Hematopoietic multipotent progenitor cell treated with erythropoietin and hydrocortisone succinate and interleukin-3 and kit ligand, for 8 days (in vitro differentiated cells): ENCODE measurements at regions not wholly inside any gene's neighbourhood (a gene's known extent, or its start where the extent isn't known, plus 50 kb on each side); places are given as distances from the start of the nearest gene placed in this dataset.

Experiments
- DNase-seq: peaks from one replicate; pipeline ENCODE4 v3.0.0-alpha.2; 2015

DNA sequence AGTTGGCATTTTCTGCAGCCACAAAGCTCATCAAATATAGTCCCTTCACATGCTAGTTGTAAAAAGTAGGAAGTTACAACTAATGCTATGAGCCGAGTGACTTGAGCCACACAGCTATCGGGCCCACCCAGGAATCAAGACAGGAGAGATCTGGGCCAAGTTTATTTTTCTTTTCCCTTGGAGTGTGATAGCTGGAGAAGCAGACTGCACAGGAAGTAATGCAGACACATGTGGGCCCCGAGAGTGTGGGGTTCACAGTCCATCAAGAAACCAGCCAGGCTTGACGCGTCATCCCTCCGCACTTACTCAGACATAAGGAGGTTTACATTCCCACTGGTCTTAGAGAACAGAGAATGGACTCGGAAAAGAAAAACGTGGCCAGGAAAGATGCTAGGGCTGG, 403.1 kb upstream of the CDH11 start:
- DNase-seq, result no peak

- no peak for DNase-seq
Measured at GRCh38 chr16:65524231-65524630, 402.4 kb upstream of the CDH11 start.

- no peak for DNase-seq
Measured at GRCh38 chr16:65523283-65523944, 401.6 kb upstream of the CDH11 start.

- DNase-seq, result no peak
Measured at GRCh38 chr16:65522412-65522811, 400.5 kb upstream of the CDH11 start.

- no peak for DNase-seq
Measured at GRCh38 chr16:65521633-65522328, 399.9 kb upstream of the CDH11 start.

DNA sequence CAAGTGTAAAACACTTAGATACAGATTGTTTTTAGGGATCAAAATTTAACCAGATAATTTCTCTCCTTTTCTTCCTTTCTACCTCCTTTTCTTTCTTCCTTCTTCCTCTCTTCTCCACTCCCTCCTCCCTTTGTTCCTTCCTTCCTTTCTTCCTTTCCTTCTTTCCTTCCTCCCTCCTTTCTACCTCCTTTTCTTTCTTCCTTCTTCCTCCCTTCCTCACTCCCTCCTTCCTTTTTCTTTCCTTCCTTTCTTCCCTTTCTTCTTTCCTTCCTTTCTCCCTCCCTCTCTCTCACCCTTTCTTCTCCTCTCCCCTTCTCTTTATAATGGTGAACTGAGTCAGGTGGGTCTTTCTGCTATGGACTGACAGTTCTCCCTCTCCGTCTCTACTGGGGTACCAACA, 397.5 kb upstream of the CDH11 start:
- DNase-seq, result no peak

DNA sequence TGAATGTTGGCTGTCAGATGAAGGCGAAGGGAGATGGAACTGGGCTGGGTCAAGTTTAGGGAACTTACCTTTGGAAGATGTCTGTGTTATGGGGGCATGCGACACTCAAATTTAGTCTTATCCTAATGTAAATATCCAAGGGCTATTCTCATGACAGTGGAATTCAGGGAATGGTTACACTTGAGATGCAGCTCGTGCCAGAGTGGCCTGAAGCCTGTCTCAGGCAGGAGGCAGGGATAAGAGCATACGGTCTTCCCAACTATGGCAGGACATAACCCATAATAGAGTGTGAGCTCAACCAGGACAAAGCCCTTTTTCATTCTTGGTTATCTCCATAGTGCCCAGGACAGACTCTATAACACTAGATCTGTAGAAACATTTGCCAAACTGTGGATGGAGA, 393.3 kb upstream of the CDH11 start:
- DNase-seq, result no peak

- DNase-seq, result no peak
Measured at GRCh38 chr16:65510850-65511249, 389.0 kb upstream of the CDH11 start.

DNA sequence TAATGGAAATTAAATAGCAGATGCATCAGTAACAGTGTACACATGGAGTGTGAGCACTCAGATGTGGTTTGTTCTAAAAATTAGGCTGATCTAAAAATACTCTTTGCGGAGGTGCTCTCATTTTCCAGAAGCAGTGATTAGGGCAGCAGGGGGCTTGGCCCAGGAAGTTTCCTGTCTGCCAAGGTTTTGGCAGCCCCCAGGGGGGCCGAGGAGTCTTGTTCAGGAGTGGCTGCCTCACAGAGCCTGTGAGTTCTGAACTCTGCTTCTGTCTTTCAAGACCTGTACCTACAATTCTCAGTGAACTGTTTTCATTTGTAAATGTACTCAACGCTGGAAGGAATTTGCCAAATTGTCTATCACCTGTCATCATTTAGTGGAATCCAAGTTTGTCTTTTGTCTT, 388.4 kb upstream of the CDH11 start:
- no peak for DNase-seq

DNA sequence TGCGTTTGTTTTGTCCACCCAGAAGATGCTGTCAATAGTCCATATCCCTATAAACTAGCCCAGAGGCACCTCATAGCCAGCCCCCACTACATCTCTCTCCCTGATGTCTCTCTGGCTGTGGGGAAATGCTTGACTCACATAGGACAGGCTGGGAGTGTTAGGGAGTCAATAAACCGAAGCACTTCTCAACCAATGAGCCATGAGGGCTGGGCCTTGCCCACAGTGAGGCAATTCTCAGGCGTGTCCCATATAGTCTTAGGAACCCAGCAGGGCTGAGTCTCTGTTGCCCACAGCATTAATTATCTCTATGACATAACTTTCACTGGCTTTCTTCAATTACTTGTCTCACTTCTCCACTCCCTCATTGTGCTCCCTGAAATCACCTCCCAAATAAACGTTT, 387.3 kb upstream of the CDH11 start:
- no peak for DNase-seq

GRCh38 chr16:65500919-65501318, 379.1 kb upstream of the CDH11 start:
- DNase-seq, result no peak

GRCh38 chr16:65500007-65500406, 378.1 kb upstream of the CDH11 start:
- DNase-seq, result no peak

DNA sequence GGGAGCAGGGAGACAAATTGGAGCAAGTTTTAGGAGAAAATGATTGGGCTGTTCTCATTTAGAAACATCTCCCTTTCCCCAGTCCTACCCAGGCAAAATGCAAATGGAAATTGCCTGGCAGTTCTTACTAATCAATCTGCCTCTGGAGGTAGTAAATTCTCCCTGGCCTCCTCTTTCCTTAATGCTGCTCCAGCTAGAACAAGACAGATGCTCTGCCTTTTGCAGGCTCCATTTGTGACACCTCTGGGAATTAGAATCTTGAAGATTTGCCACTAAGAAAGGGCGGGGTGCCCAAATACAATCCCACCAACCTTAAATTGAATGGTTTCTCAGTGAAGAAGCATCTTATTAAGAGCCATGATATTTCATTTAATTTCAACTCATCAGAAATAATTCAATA, 377.7 kb upstream of the CDH11 start:
- no peak for DNase-seq

DNA sequence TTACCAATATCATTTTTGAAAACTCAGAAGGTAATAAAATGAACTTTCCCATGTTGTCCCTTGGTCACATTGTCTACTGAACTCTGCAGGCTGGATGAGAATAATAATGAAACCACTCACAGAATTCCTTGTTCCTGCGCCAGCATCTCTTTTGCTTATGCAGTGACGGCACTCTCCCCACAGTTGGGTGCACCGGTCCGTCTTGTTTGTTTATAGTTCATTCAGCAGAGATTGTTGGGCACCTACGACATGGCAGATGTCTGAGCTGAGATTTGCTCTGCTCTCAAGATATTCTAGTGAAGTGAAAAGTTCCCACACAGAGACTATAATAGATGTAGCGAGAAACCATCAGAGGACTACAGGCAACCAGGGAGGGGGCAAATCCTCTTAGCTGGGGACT, 375.7 kb upstream of the CDH11 start:
- DNase-seq, result no peak

DNA sequence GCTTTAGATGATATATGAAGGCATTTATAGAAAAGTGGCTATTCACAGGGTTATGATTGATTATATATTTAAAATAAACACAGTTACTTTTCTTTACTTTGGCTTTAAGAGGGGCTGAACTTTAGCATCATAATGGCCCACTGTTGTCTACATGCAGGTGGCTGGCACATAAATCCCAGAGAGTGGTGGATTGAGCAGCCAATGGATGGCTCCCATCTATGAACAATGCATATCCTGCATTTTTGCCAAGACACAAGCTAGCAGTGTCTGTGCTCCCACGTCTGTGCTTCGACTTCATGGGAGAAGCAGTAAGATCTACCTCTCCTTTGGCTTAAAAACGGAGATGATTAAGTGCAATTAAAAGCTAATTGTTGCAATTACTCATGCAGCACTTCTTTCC, 373.2 kb upstream of the CDH11 start:
- DNase-seq, result no peak

DNA sequence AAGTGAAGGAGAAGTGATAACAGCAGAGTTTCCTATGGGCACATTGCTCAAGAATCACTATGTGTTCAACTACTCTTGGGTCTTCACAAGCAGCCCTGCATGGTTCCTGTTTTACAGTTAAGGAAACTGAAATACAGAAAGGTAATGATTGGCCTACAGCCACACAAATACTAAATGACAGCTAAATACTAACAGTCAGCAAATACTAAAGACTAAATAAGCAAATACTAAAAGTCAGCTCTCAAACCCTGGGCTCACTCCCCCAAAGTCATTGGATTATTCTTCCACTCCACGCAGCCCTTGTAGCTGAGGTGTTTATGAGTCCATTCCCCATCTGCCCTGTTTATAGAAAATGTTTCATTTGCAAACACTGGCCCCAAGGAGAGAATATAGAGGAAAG, 372.7 kb upstream of the CDH11 start:
- DNase-seq, result no peak

- DNase-seq, result no peak
Measured at GRCh38 chr16:65494080-65494479, 372.2 kb upstream of the CDH11 start.

- no peak for DNase-seq
Measured at GRCh38 chr16:65490286-65490685, 368.4 kb upstream of the CDH11 start.

DNA sequence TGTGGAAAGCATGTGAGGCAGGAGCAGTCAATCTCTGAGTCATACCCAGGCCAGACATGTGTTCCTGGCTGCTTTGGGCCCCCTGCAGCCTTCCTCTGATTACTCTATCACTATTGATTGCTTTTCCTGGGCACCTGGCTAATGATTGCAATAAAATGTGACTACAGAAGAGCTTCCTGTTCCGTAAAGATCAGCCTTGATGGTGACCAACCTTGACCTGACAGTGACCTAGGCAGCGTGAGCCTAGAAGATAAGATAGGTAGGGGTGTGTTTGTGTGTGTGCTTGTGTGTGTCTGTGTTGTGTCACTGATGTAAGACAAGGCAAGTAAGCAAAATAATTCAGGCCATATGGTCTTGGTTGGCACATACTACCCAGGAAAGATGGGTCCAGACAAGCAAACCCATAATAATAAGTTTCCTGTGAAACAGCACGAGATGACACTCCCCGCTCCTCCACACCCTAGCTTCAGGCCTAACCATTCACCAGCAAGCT, 367.7 kb upstream of the CDH11 start:
- no peak for DNase-seq

- no peak for DNase-seq
Measured at GRCh38 chr16:65487231-65487630, 365.4 kb upstream of the CDH11 start.

DNA sequence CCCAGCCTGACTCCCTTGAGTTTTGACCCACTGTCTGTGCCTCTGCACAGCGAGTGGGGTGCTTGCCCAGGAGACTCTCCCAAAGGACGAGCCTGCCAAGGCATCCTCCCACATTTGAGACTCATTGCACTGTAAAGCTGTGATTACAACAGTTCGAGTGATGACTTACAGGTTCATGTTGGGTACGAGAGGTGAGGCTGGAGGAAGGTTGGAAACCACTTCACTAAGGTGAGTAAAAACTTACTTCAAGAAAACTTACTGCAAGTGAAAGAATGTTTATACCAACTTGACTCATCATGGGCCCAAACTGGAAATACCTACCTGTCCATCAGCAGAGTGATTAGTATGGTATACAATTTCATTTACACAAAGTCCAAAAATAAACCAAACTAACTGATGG, 360.1 kb upstream of the CDH11 start:
- no peak for DNase-seq

GRCh38 chr16:65480281-65481091, 358.6 kb upstream of the CDH11 start:
- no peak for DNase-seq

- no peak for DNase-seq
Measured at GRCh38 chr16:65476448-65476955, 354.6 kb upstream of the CDH11 start.

DNA sequence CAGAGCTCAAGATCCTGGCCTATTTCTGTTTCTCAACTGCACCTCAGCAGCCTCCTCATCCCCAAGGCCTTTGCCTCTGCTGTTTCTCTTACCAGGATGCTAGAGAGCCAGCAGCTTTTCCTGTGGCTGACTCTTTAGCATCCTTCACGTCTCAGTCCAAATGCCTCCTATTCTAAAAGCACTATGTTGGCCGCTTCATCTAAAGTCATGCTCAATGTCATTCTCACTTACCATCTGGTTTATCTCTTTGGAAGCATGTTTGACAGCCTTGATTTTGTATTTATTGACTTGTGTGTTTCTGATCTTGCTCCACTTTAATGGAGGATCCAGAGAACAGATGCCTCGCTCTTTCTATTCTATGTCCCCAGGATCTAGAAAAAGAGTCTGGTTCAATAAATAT, 351.8 kb upstream of the CDH11 start:
- no peak for DNase-seq
